Activated CD8-positive, alpha-beta T cell treated with anti-CD3 and anti-CD28 coated beads for 36 hours (primary cell): ENCODE measurements at regions not wholly inside any gene's neighbourhood (a gene's known extent, or its start where the extent isn't known, plus 50 kb on each side); places are given as distances from the start of the nearest gene placed in this dataset.

Experiments used
- ATAC-seq: fragments of 200-7000 bp; cut with Tn5 transposase; one replicate; pipeline ENCODE4 v1.10.0; 2021; ENCODE audit warnings: mild to moderate bottlenecking, moderate library complexity
- CTCF ChIA-PET: fragments of 350-600 bp; sonication (Branson Sonifier 250); formaldehyde crosslinking; loops from one replicate; lab custom pipeline; 2021; ENCODE audit warnings: antibody characterized with exemption; lab: Charles Lee
- POLR2A ChIA-PET: fragments of 350-600 bp; sonication (Branson Sonifier 250); formaldehyde crosslinking; loops from one replicate; lab custom pipeline; 2021; ENCODE audit warnings: antibody characterized with exemption; lab: Charles Lee
- DNase-seq: peaks from one replicate; pipeline ENCODE4 v3.0.0-alpha.2; 2020
- H3K27ac Mint-ChIP-seq: one replicate; pipeline ENCODE4 v1.8.0; 2021; ENCODE audit warnings: mild to moderate bottlenecking, mixed read lengths
- H3K27me3 Mint-ChIP-seq: one replicate; pipeline ENCODE4 v1.8.0; 2021; ENCODE audit warnings: mixed read lengths
- H3K36me3 Mint-ChIP-seq: one replicate; pipeline ENCODE4 v1.8.0; 2021; ENCODE audit warnings: low read depth, mixed read lengths
- H3K4me1 Mint-ChIP-seq: one replicate; pipeline ENCODE4 v1.8.0; 2021; ENCODE audit warnings: low read depth, mixed read lengths
- H3K4me3 Mint-ChIP-seq: one replicate; pipeline ENCODE4 v1.8.0; 2021; ENCODE audit warnings: mild to moderate bottlenecking, moderate library complexity, mixed read lengths
- H3K9me3 Mint-ChIP-seq: one replicate; pipeline ENCODE4 v1.8.0; 2021; ENCODE audit warnings: mixed read lengths
- CTCF ChIP-seq: fragments of 200-600 bp; IDR thresholded peaks from one replicate; pipeline ENCODE4 v1.8.0; 2022; ENCODE audit warnings: antibody characterized with exemption, mild to moderate bottlenecking
- intact Hi-C: fragments of 100-400 bp; cut with micrococcal nuclease; formaldehyde crosslinking; loops from one replicate; pipeline ENCODE4 v1.10.0; 2022

GRCh38 chr17:14469971-14470370, 169.1 kb downstream of the HS3ST3B1 start:
- no peak for ATAC-seq
- intact Hi-C loops: no loop called here
- ChIA-PET POLR2A (no interaction called here), CTCF (no interaction called here)
- no peaks in the 10 kb centered on the region for H3K4me1 Mint-ChIP-seq
- DNase-seq: no peak
- no peak overlapping the region for H3K27ac Mint-ChIP-seq
- H3K4me3 Mint-ChIP-seq: no peak overlapping the region
- H3K9me3 Mint-ChIP-seq: no peaks in the 10 kb centered on the region
- no peaks in the 10 kb centered on the region for H3K36me3 Mint-ChIP-seq
- TF ChIP-seq CTCF: no peak
- no peaks in the 10 kb centered on the region for H3K27me3 Mint-ChIP-seq

- Mint-ChIP-seq H3K36me3 (no peaks in the 10 kb centered on the region), H3K27ac (no peak overlapping the region), H3K4me1 (no peaks in the 10 kb centered on the region), H3K27me3 (no peaks in the 10 kb centered on the region), H3K4me3 (no peak overlapping the region), H3K9me3 (no peaks in the 10 kb centered on the region)
- no peak for TF ChIP-seq CTCF
- intact Hi-C loops: no loop called here
- ChIA-PET POLR2A (no interaction called here), CTCF (no interaction called here)
- no peak for ATAC-seq
- DNase-seq: no peak
These were observed 168.0 kb downstream of the HS3ST3B1 start for GRCh38 chr17:14468858-14469257.

- ChIA-PET POLR2A (no interaction called here), CTCF (no interaction called here)
- intact Hi-C loops: no loop called here
- Mint-ChIP-seq H3K4me1 (peaks cover 11% of the 10 kb centered on the region), H3K4me3 (no peak overlapping the region), H3K27me3 (no peaks in the 10 kb centered on the region), H3K9me3 (peaks cover 4% of the 10 kb centered on the region), H3K36me3 (no peaks in the 10 kb centered on the region), H3K27ac (no peak overlapping the region)
- DNase-seq: no peak
- no peak for TF ChIP-seq CTCF
- ATAC-seq: no peak
These were observed 160.3 kb downstream of the HS3ST3B1 start for GRCh38 chr17:14461227-14461548.

GRCh38 chr17:14460516-14461226, 159.8 kb downstream of the HS3ST3B1 start:
- peaks cover 11% of the 10 kb centered on the region for H3K4me1 Mint-ChIP-seq
- no peak for DNase-seq
- CTCF ChIA-PET: no interaction called here
- H3K27ac Mint-ChIP-seq: no peak overlapping the region
- H3K36me3 Mint-ChIP-seq: no peaks in the 10 kb centered on the region
- ATAC-seq: no peak
- intact Hi-C loops: no loop called here
- peaks cover 4% of the 10 kb centered on the region for H3K9me3 Mint-ChIP-seq
- POLR2A ChIA-PET: no interaction called here
- H3K4me3 Mint-ChIP-seq: no peak overlapping the region
- no peaks in the 10 kb centered on the region for H3K27me3 Mint-ChIP-seq
- no peak for TF ChIP-seq CTCF

GRCh38 chr17:14459955-14460354, 159.1 kb downstream of the HS3ST3B1 start:
- no peak for TF ChIP-seq CTCF
- H3K4me3 Mint-ChIP-seq: no peak overlapping the region
- DNase-seq (no peak), ATAC-seq (no peak)
- H3K27ac Mint-ChIP-seq: no peak overlapping the region
- peaks cover 11% of the 10 kb centered on the region for H3K4me1 Mint-ChIP-seq
- peaks cover 4% of the 10 kb centered on the region for H3K9me3 Mint-ChIP-seq
- intact Hi-C loops: no loop called here
- ChIA-PET POLR2A (no interaction called here), CTCF (no interaction called here)
- no peaks in the 10 kb centered on the region for H3K27me3 Mint-ChIP-seq
- no peaks in the 10 kb centered on the region for H3K36me3 Mint-ChIP-seq
